ENCODE measurements at regions not wholly inside any gene's neighbourhood (a gene's known extent, or its start where the extent isn't known, plus 50 kb on each side); places are given as distances from the start of the nearest gene placed in this dataset.
A peak's percentile ranks its signal among the peaks of the same experiment; 100 is the strongest.

- H3K4me1 ChIP-seq (ENCODE audit: insufficient read depth): peaks cover 25% of the 10 kb centered on the region
- DNase-seq: peak; percentile 92
- no peaks in the 10 kb centered on the region for H3K79me2 ChIP-seq (ENCODE audit: insufficient read depth)
- H3K4me3 ChIP-seq: 0 out of 2 replicates have a peak overlapping the region, but pooled peaks have one; percentile 20
- peaks cover 23% of the 10 kb centered on the region for H3F3A ChIP-seq (ENCODE audit: insufficient read depth)
- in situ Hi-C loops (cut with MboI): no loop called here
- TF ChIP-seq EZH2phosphoT487 (IDR thresholded peaks at IDR 0.05; ENCODE audit: insufficient read depth, low read depth): no peak
- TF ChIP-seq EZH2 (IDR thresholded peaks at IDR 0.05; ENCODE audit: insufficient read depth, poor library complexity, severe bottlenecking): no peak
- H3K4me2 ChIP-seq (ENCODE audit: unreplicated experiment): peak overlapping the region; percentile 49
- no peaks in the 10 kb centered on the region for H4K20me1 ChIP-seq (ENCODE audit: insufficient read depth)
- no peaks in the 10 kb centered on the region for H3K36me3 ChIP-seq (ENCODE audit: low read depth)
- WGBS, 2 experiments (ENCODE audit: low coverage in 1 of 2, low lambda C conversion rate in 2 of 2, missing lambda C conversion rate in 2 of 2): 35 to 37% methylated on average over 4 of the region's 4 CpGs
- peak overlapping the region; percentile 60 for H2AFZ ChIP-seq
- H3K9me3 ChIP-seq (ENCODE audit: low read depth): no peaks in the 10 kb centered on the region
- H3K9me2 ChIP-seq (ENCODE audit: insufficient read depth): no peaks in the 10 kb centered on the region
- peak overlapping the region; percentile 78 for H3K27ac ChIP-seq
- no peak overlapping the region for H3K9ac ChIP-seq
- H3K27me3 ChIP-seq (replicated peaks; ENCODE audit: insufficient read depth): no peaks in the 10 kb centered on the region
Observed at GRCh38 chr13:47480121-47480520, 521.0 kb downstream of the SUCLA2 start.

GRCh38 chr13:47478985-47479384 lies 522.1 kb downstream of the SUCLA2 start:
- Histone ChIP-seq H3K4me2 (ENCODE audit: unreplicated experiment) (no peak overlapping the region), H4K20me1 (ENCODE audit: insufficient read depth) (no peaks in the 10 kb centered on the region), H2AFZ (no peak overlapping the region), H3K36me3 (ENCODE audit: low read depth) (no peaks in the 10 kb centered on the region), H3K4me3 (no peak overlapping the region), H3K27me3 (replicated peaks; ENCODE audit: insufficient read depth) (no peaks in the 10 kb centered on the region), H3K79me2 (ENCODE audit: insufficient read depth) (no peaks in the 10 kb centered on the region), H3K9ac (no peak overlapping the region), H3K4me1 (ENCODE audit: insufficient read depth) (peaks cover 16% of the 10 kb centered on the region), H3K9me2 (ENCODE audit: insufficient read depth) (no peaks in the 10 kb centered on the region), H3K27ac (no peak overlapping the region), H3K9me3 (ENCODE audit: low read depth) (no peaks in the 10 kb centered on the region), H3F3A (ENCODE audit: insufficient read depth) (peaks cover 15% of the 10 kb centered on the region)
- in situ Hi-C loops (cut with MboI): no loop called here
- peak; percentile 8 for DNase-seq
- no peak for TF ChIP-seq EZH2 (IDR thresholded peaks at IDR 0.05; ENCODE audit: insufficient read depth, poor library complexity, severe bottlenecking)
- no peak for TF ChIP-seq EZH2phosphoT487 (IDR thresholded peaks at IDR 0.05; ENCODE audit: insufficient read depth, low read depth)

DNA sequence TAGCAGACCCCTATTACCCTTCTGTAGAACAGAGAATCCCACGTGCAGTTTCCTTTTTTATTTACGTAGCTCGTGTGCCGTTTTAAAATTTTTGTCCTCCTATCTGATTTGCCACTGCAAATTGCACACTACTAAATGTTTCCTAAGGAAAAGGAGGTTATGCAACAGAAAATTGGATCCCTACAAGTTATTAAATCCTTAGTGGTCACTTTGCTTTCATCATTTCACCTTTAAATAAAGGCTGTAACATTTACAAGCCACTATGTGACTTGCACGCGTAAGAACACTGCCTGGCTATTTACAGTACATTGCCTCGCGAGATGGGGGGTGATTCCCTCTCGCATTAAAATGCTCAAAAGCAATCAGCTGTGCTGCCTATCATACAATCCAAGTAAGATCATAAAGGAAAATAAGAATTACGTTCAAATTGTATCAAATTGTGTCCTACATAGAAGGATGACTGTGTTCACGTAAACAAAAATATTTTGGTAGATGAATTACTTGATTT lies 525.6 kb downstream of the SUCLA2 start:
- no peaks in the 10 kb centered on the region for H3K27me3 ChIP-seq (replicated peaks; ENCODE audit: insufficient read depth)
- TF ChIP-seq EZH2 (IDR thresholded peaks at IDR 0.05; ENCODE audit: insufficient read depth, poor library complexity, severe bottlenecking) (no peak), EZH2phosphoT487 (IDR thresholded peaks at IDR 0.05; ENCODE audit: insufficient read depth, low read depth) (no peak)
- H3K36me3 ChIP-seq (ENCODE audit: low read depth): no peaks in the 10 kb centered on the region
- no peak for DNase-seq
- no peaks in the 10 kb centered on the region for H4K20me1 ChIP-seq (ENCODE audit: insufficient read depth)
- H3K4me1 ChIP-seq (ENCODE audit: insufficient read depth): peaks cover 10% of the 10 kb centered on the region
- no peak overlapping the region for H3K27ac ChIP-seq
- H3K4me2 ChIP-seq (ENCODE audit: unreplicated experiment): no peak overlapping the region
- H3F3A ChIP-seq (ENCODE audit: insufficient read depth): peaks cover 13% of the 10 kb centered on the region
- 87 to 90% methylated on average over 11 of the region's 11 CpGs for WGBS, 2 experiments (ENCODE audit: low coverage in 1 of 2, low lambda C conversion rate in 2 of 2, missing lambda C conversion rate in 2 of 2)
- no peak overlapping the region for H3K4me3 ChIP-seq
- in situ Hi-C loops (cut with MboI): no loop called here
- no peak overlapping the region for H3K9ac ChIP-seq
- no peaks in the 10 kb centered on the region for H3K9me2 ChIP-seq (ENCODE audit: insufficient read depth)
- H3K79me2 ChIP-seq (ENCODE audit: insufficient read depth): no peaks in the 10 kb centered on the region
- no peak overlapping the region for H2AFZ ChIP-seq
- no peaks in the 10 kb centered on the region for H3K9me3 ChIP-seq (ENCODE audit: low read depth)

GRCh38 chr13:47474839-47475238 lies 526.2 kb downstream of the SUCLA2 start:
- no peak overlapping the region for H3K9ac ChIP-seq
- no peak overlapping the region for H3K4me3 ChIP-seq
- no peaks in the 10 kb centered on the region for H3K79me2 ChIP-seq (ENCODE audit: insufficient read depth)
- H2AFZ ChIP-seq: no peak overlapping the region
- H3K36me3 ChIP-seq (ENCODE audit: low read depth): no peaks in the 10 kb centered on the region
- H3K4me1 ChIP-seq (ENCODE audit: insufficient read depth): peaks cover 4% of the 10 kb centered on the region
- 85 to 86% methylated on average over 8 of the region's 8 CpGs for WGBS, 2 experiments (ENCODE audit: low coverage in 1 of 2, low lambda C conversion rate in 2 of 2, missing lambda C conversion rate in 2 of 2)
- in situ Hi-C loops (cut with MboI): no loop called here
- H4K20me1 ChIP-seq (ENCODE audit: insufficient read depth): no peaks in the 10 kb centered on the region
- no peak overlapping the region for H3K4me2 ChIP-seq (ENCODE audit: unreplicated experiment)
- TF ChIP-seq EZH2phosphoT487 (IDR thresholded peaks at IDR 0.05; ENCODE audit: insufficient read depth, low read depth) (no peak), EZH2 (IDR thresholded peaks at IDR 0.05; ENCODE audit: insufficient read depth, poor library complexity, severe bottlenecking) (no peak)
- no peak for DNase-seq
- no peak overlapping the region for H3K27ac ChIP-seq
- H3K9me2 ChIP-seq (ENCODE audit: insufficient read depth): no peaks in the 10 kb centered on the region
- no peaks in the 10 kb centered on the region for H3K27me3 ChIP-seq (replicated peaks; ENCODE audit: insufficient read depth)
- peaks cover 6% of the 10 kb centered on the region for H3F3A ChIP-seq (ENCODE audit: insufficient read depth)
- no peaks in the 10 kb centered on the region for H3K9me3 ChIP-seq (ENCODE audit: low read depth)

GRCh38 chr13:47474326-47474725 lies 526.7 kb downstream of the SUCLA2 start:
- H3K4me2 ChIP-seq (ENCODE audit: unreplicated experiment): no peak overlapping the region
- TF ChIP-seq EZH2 (IDR thresholded peaks at IDR 0.05; ENCODE audit: insufficient read depth, poor library complexity, severe bottlenecking) (no peak), EZH2phosphoT487 (IDR thresholded peaks at IDR 0.05; ENCODE audit: insufficient read depth, low read depth) (no peak)

More at GRCh38 chr13:47474326-47474725, 526.7 kb downstream of the SUCLA2 start:
- Histone ChIP-seq H3K9ac (no peak overlapping the region), H4K20me1 (ENCODE audit: insufficient read depth) (no peaks in the 10 kb centered on the region), H3K4me1 (ENCODE audit: insufficient read depth) (no peaks in the 10 kb centered on the region), H3K4me3 (no peak overlapping the region), H3K36me3 (ENCODE audit: low read depth) (no peaks in the 10 kb centered on the region), H3K79me2 (ENCODE audit: insufficient read depth) (no peaks in the 10 kb centered on the region), H2AFZ (no peak overlapping the region), H3K9me3 (ENCODE audit: low read depth) (no peaks in the 10 kb centered on the region), H3F3A (ENCODE audit: insufficient read depth) (peaks cover 1% of the 10 kb centered on the region; the same call in 1 of the 2 replicates), H3K27ac (no peak overlapping the region), H3K27me3 (replicated peaks; ENCODE audit: insufficient read depth) (no peaks in the 10 kb centered on the region), H3K9me2 (ENCODE audit: insufficient read depth) (no peaks in the 10 kb centered on the region)
- 61 to 64% methylated on average over 2 of the region's 2 CpGs for WGBS, 2 experiments (ENCODE audit: low coverage in 1 of 2, low lambda C conversion rate in 2 of 2, missing lambda C conversion rate in 2 of 2)
- in situ Hi-C loops (cut with MboI): no loop called here
- no peak for DNase-seq
